Hepatocyte (in vitro differentiated cells): ENCODE measurements at regions not wholly inside any gene's neighbourhood (a gene's known extent, or its start where the extent isn't known, plus 50 kb on each side); places are given as distances from the start of the nearest gene placed in this dataset.

ENCODE experiments used
- EZH2 ChIP-seq: fragments of 200-600 bp; sonication (generic); IDR thresholded peaks from 2 replicates; pipeline ENCODE4 v1.6.1; 2016; ENCODE audit warnings: antibody characterized with exemption, mild to moderate bottlenecking, borderline replicate concordance
- TF ChIP-seq, protein P1 (sequence below): fragments of 200-600 bp; sonication (generic); IDR thresholded peaks from 2 replicates; pipeline ENCODE4 v1.5.1; 2016; ENCODE audit warnings: antibody characterized with exemption, mild to moderate bottlenecking; ENCODE audit not compliant: poor library complexity

DNA sequence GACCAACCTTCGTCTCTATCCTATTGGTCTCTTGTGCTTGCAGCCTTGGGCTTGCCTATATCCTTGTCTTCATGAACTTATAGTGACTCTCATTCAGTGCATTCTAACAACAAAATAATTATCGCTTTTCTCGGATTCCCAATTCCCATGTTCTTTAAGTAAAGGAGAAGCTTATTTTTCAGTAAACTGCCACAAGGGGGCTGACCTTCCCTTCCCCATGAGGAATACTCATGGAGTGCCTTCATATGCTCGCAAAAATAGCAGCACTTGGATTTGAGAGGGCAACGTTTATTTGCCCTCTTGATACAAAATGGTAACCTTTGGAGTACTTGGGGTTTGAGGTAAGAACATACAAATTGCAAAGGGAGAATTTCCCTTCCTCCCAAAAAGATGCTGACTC lies 183.2 kb upstream of the TENT5D start:
- TF ChIP-seq, protein P1, sequence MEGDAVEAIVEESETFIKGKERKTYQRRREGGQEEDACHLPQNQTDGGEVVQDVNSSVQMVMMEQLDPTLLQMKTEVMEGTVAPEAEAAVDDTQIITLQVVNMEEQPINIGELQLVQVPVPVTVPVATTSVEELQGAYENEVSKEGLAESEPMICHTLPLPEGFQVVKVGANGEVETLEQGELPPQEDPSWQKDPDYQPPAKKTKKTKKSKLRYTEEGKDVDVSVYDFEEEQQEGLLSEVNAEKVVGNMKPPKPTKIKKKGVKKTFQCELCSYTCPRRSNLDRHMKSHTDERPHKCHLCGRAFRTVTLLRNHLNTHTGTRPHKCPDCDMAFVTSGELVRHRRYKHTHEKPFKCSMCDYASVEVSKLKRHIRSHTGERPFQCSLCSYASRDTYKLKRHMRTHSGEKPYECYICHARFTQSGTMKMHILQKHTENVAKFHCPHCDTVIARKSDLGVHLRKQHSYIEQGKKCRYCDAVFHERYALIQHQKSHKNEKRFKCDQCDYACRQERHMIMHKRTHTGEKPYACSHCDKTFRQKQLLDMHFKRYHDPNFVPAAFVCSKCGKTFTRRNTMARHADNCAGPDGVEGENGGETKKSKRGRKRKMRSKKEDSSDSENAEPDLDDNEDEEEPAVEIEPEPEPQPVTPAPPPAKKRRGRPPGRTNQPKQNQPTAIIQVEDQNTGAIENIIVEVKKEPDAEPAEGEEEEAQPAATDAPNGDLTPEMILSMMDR, result no peak
- no peak for TF ChIP-seq EZH2
